Ovary (tissue), 7 donors: ENCODE measurements at regions not wholly inside any gene's neighbourhood (a gene's known extent, or its start where the extent isn't known, plus 50 kb on each side); places are given as distances from the start of the nearest gene placed in this dataset.

ENCODE experiments used
- DNase-seq, 5 donors: peaks; one replicate each; pipeline ENCODE4 v3.0.0-alpha.2; 2019 to 2020
- H3K27ac ChIP-seq, 2 donors: fragments of 200-600 bp; one replicate each; pipeline versions ENCODE4 v1.5.1 to v1.8.0; 2019 to 2022
- H3K27me3 ChIP-seq: fragments of 200-600 bp; one replicate; pipeline ENCODE4 v1.8.0; 2022
- H3K36me3 ChIP-seq: fragments of 200-600 bp; sonication (generic); one replicate; pipeline ENCODE4 v1.5.1; 2019
- H3K4me1 ChIP-seq: one replicate; pipeline ENCODE4 v1.8.1; 2013; ENCODE audit warnings: mild to moderate bottlenecking, moderate library complexity; ENCODE audit not compliant: insufficient read depth
- H3K4me3 ChIP-seq: fragments of 200-600 bp; sonication (generic); one replicate; pipeline ENCODE4 v1.5.1; 2017
- H3K9me3 ChIP-seq, 2 donors: fragments of 200-600 bp in 1 of 2; sonication (generic) in 1 of 2; one replicate each; pipeline versions ENCODE4 v1.5.1 to v1.8.1; 2013 to 2019; ENCODE audit warnings: mild to moderate bottlenecking in 1 of 2, moderate library complexity in 1 of 2
- CTCF ChIP-seq, 3 donors: fragments of 450-650 bp in 2 of 3; fragments of 200-600 bp in 1 of 3; IDR thresholded peaks; one replicate each; pipeline versions ENCODE4 v1.5.1 to v1.8.0; 2016 to 2022; ENCODE audit warnings: antibody characterized with exemption in 3 of 3, mild to moderate bottlenecking in 1 of 3
- EP300 ChIP-seq: sonication (generic); formaldehyde crosslinking; IDR thresholded peaks from one replicate; pipeline ENCODE4 v1.6.1; 2017; ENCODE audit warnings: antibody characterized with exemption
- POLR2A ChIP-seq: fragments of 450-650 bp; IDR thresholded peaks from one replicate; pipeline ENCODE4 v1.6.1; 2017; ENCODE audit warnings: antibody characterized with exemption, mild to moderate bottlenecking, moderate library complexity
- WGBS, 3 donors: extraction: QIAGEN DNeasy Blood & Tissue Kit in 1 of 3; methylation state at CpG; one replicate each; pipeline versions ENCODE4 v1.1.5 to v1.1.7; 2013 to 2017; 5-methylcytosine and 5-hydroxymethylcytosine counted together
- intact Hi-C, 4 donors: fragments of 100-400 bp; cut with DNase I; formaldehyde crosslinking; loops; one replicate each; pipeline versions ENCODE4 v1.11.0 to v1.15.1; 2022 to 2023
- donor health status: DM: no; HTN: no; CAD: no; lungs with moderate emphysema.
- donor health status: DM: no; HTN: no; CAD: no.
- donor health status: Bipolar disorder and iron deficiency.
- donor health status: DM: no; HTN: no; CAD: no.
- donor health status: DM: yes; HTN: yes; CAD: no.

GRCh38 chr6:54718541-54719023 lies 128.0 kb upstream of the FAM83B start:
- intact Hi-C loops: no loop called here
- H3K9me3 ChIP-seq: no peaks in the 10 kb centered on the region
- no peak for DNase-seq
- H3K36me3 ChIP-seq: no peaks in the 10 kb centered on the region
- no peaks in the 10 kb centered on the region for H3K27me3 ChIP-seq
- 49 to 60% (median 54%) methylated on average over 6 of the region's 6 CpGs for WGBS, 3 donors
- no peaks in the 10 kb centered on the region for H3K4me1 ChIP-seq
- TF ChIP-seq POLR2A: no peak
- no peak for TF ChIP-seq CTCF (IDR thresholded peaks at IDR 0.05)
- TF ChIP-seq EP300: no peak
- H3K27ac ChIP-seq: no peak overlapping the region
- H3K4me3 ChIP-seq: no peak overlapping the region

- H3K4me1 ChIP-seq: no peaks in the 10 kb centered on the region
- intact Hi-C loops: no loop called here
- no peak overlapping the region for H3K4me3 ChIP-seq
- H3K36me3 ChIP-seq: no peaks in the 10 kb centered on the region
- DNase-seq: no peak
- no peaks in the 10 kb centered on the region for H3K9me3 ChIP-seq
- H3K27ac ChIP-seq: no peak overlapping the region
- no peaks in the 10 kb centered on the region for H3K27me3 ChIP-seq
- no peak for TF ChIP-seq POLR2A
- no peak for TF ChIP-seq EP300
- no peak for TF ChIP-seq CTCF (IDR thresholded peaks at IDR 0.05)
Observed at GRCh38 chr6:54719131-54719530, 127.4 kb upstream of the FAM83B start.

GRCh38 chr6:54719633-54720032 lies 126.9 kb upstream of the FAM83B start:
- Histone ChIP-seq H3K9me3 (no peaks in the 10 kb centered on the region), H3K4me1 (no peaks in the 10 kb centered on the region), H3K27me3 (no peaks in the 10 kb centered on the region), H3K27ac (no peak overlapping the region), H3K36me3 (no peaks in the 10 kb centered on the region), H3K4me3 (no peak overlapping the region)
- TF ChIP-seq EP300 (no peak), POLR2A (no peak), CTCF (IDR thresholded peaks at IDR 0.05) (no peak)
- no peak for DNase-seq
- WGBS, 3 donors: 0 to 3% (median 0%) methylated on average over 1 of the region's 1 CpG
- intact Hi-C loops: no loop called here

- H3K4me3 ChIP-seq: no peak overlapping the region
Observed at GRCh38 chr6:54722328-54722727, 124.2 kb upstream of the FAM83B start.

More at GRCh38 chr6:54722328-54722727, 124.2 kb upstream of the FAM83B start:
- Histone ChIP-seq H3K4me1 (no peaks in the 10 kb centered on the region), H3K9me3 (no peaks in the 10 kb centered on the region), H3K36me3 (no peaks in the 10 kb centered on the region), H3K27me3 (no peaks in the 10 kb centered on the region), H3K27ac (no peak overlapping the region)
- TF ChIP-seq EP300 (no peak), CTCF (IDR thresholded peaks at IDR 0.05) (no peak), POLR2A (no peak)
- WGBS, 3 donors: 37 to 64% (median 48%) methylated on average over 3 of the region's 3 CpGs
- intact Hi-C loops: no loop called here
- no peak for DNase-seq
